ENCODE measurements at regions not wholly inside any gene's neighbourhood (a gene's known extent, or its start where the extent isn't known, plus 50 kb on each side); places are given as distances from the start of the nearest gene placed in this dataset.

GRCh38 chr6:82818727-82819126 is 246.9 kb downstream of the UBE3D start:
- no peak for TF ChIP-seq POLR2A (IDR thresholded peaks at IDR 0.05)
- TF ChIP-seq, protein P1, sequence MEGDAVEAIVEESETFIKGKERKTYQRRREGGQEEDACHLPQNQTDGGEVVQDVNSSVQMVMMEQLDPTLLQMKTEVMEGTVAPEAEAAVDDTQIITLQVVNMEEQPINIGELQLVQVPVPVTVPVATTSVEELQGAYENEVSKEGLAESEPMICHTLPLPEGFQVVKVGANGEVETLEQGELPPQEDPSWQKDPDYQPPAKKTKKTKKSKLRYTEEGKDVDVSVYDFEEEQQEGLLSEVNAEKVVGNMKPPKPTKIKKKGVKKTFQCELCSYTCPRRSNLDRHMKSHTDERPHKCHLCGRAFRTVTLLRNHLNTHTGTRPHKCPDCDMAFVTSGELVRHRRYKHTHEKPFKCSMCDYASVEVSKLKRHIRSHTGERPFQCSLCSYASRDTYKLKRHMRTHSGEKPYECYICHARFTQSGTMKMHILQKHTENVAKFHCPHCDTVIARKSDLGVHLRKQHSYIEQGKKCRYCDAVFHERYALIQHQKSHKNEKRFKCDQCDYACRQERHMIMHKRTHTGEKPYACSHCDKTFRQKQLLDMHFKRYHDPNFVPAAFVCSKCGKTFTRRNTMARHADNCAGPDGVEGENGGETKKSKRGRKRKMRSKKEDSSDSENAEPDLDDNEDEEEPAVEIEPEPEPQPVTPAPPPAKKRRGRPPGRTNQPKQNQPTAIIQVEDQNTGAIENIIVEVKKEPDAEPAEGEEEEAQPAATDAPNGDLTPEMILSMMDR (IDR thresholded peaks at IDR 0.05), result no peak
- TF ChIP-seq EP300 (IDR thresholded peaks at IDR 0.05), result no peak

All from suprapubic skin (tissue), 3 donors.